PC-9 (cell line): ENCODE measurements at regions not wholly inside any gene's neighbourhood (a gene's known extent, or its start where the extent isn't known, plus 50 kb on each side); places are given as distances from the start of the nearest gene placed in this dataset.

Experiments used
- CTCF ChIP-seq: fragments of 200-600 bp; sonication (generic); conservative IDR thresholded peaks from 2 replicates; pipeline ENCODE4 v1.6.1; 2017; ENCODE audit warnings: mixed run types, antibody characterized with exemption, mild to moderate bottlenecking, moderate library complexity
- EZH2 ChIP-seq: fragments of 200-600 bp; sonication (generic); IDR thresholded peaks from 2 replicates; pipeline ENCODE4 v1.8.0; 2017; ENCODE audit warnings: antibody characterized with exemption, low read depth

GRCh38 chr12:30514666-30515065, 181.0 kb downstream of the IPO8 start:
- no peak for TF ChIP-seq CTCF
- TF ChIP-seq EZH2 = no peak
